CD14-positive monocyte (primary cell): ENCODE measurements at regions not wholly inside any gene's neighbourhood (a gene's known extent, or its start where the extent isn't known, plus 50 kb on each side); places are given as distances from the start of the nearest gene placed in this dataset.

Experiments used
- DNase-seq, 3 donors: peaks; one replicate each; pipeline ENCODE4 v3.0.0-alpha.2; 2011 to 2022
- H2AFZ ChIP-seq: 2 replicates; pipeline ENCODE4 v1.6.0; 2012; ENCODE audit warnings: mild to moderate bottlenecking, low read depth, low read length, inconsistent platforms; ENCODE audit not compliant: insufficient read depth, poor library complexity, severe bottlenecking
- H3K27ac ChIP-seq, 2 donors: 1 replicate in 1 of 2; 2 replicates in 1 of 2; pipeline ENCODE4 v1.5.1; 2012 to 2013; ENCODE audit warnings: low read length in 2 of 2, control low read depth in 1 of 2, inconsistent platforms in 1 of 2, low read depth in 1 of 2, mild to moderate bottlenecking in 1 of 2
- H3K27me3 ChIP-seq, 2 donors: one replicate each; pipeline versions ENCODE4 v1.6.0 to v1.6.1; 2011 to 2013; ENCODE audit warnings: low read length in 2 of 2; ENCODE audit not compliant: control insufficient read depth in 2 of 2, insufficient read depth in 2 of 2
- H3K36me3 ChIP-seq, 2 donors: replicated peaks in 1 of 2; 1 replicate in 1 of 2; 2 replicates in 1 of 2; pipeline versions ENCODE4 v1.5.1 to v1.6.1; 2012 to 2013; ENCODE audit warnings: low read length in 2 of 2, control low read depth in 1 of 2, inconsistent platforms in 1 of 2, mild to moderate bottlenecking in 1 of 2; ENCODE audit not compliant: insufficient read depth in 2 of 2, control insufficient read depth in 1 of 2
- H3K4me1 ChIP-seq, 2 donors: 1 replicate in 1 of 2; 2 replicates in 1 of 2; pipeline versions ENCODE4 v1.5.1 to v1.6.1; 2012 to 2013; ENCODE audit warnings: low read length in 2 of 2, control low read depth in 1 of 2, inconsistent platforms in 1 of 2, mild to moderate bottlenecking in 1 of 2, moderate library complexity in 1 of 2; ENCODE audit not compliant: insufficient read depth in 2 of 2, control insufficient read depth in 1 of 2
- H3K4me2 ChIP-seq: replicated peaks from 2 replicates; pipeline ENCODE3; 2012; ENCODE audit warnings: low read length, moderate library complexity, mild to moderate bottlenecking; ENCODE audit not compliant: poor library complexity, severe bottlenecking; ENCODE audit errors: extremely low read depth
- H3K4me3 ChIP-seq, 3 experiments: fragments of 200-600 bp in 1 of 3; sonication (generic) in 1 of 3; replicated peaks in 1 of 3; 1 replicate in 2 of 3; 2 replicates in 1 of 3; pipeline ENCODE4 v1.5.1; 2011 to 2013; ENCODE audit warnings: low read length in 3 of 3, mild to moderate bottlenecking in 3 of 3, control low read depth in 2 of 3, low read depth in 2 of 3, inconsistent platforms in 1 of 3, moderate library complexity in 1 of 3
- H3K79me2 ChIP-seq: 2 replicates; pipeline ENCODE4 v1.6.0; 2012; ENCODE audit warnings: mild to moderate bottlenecking, control low read depth, inconsistent platforms, low read length, moderate library complexity; ENCODE audit not compliant: insufficient read depth
- H3K9ac ChIP-seq: 2 replicates; pipeline ENCODE4 v1.6.0; 2017; ENCODE audit warnings: low read length, mild to moderate bottlenecking; ENCODE audit not compliant: insufficient read depth, poor library complexity, severe bottlenecking
- H3K9me3 ChIP-seq, 2 donors: replicated peaks in 1 of 2; 1 replicate in 1 of 2; 2 replicates in 1 of 2; pipeline versions ENCODE4 v1.5.1 to v1.6.1; 2012 to 2013; ENCODE audit warnings: low read length in 2 of 2, control low read depth in 1 of 2; ENCODE audit not compliant: control insufficient read depth in 1 of 2, insufficient read depth in 1 of 2
- H4K20me1 ChIP-seq: 2 replicates; pipeline ENCODE4 v1.6.0; 2012; ENCODE audit warnings: mild to moderate bottlenecking, low read length, control low read depth, moderate library complexity; ENCODE audit not compliant: insufficient read depth
- H3K27ac Mint-ChIP-seq, 7 donors: one replicate each; pipeline ENCODE4 v1.8.0; 2020; ENCODE audit warnings: mild to moderate bottlenecking in 7 of 7, mixed read lengths in 7 of 7, moderate library complexity in 6 of 7, inconsistent platforms in 2 of 7
- H3K27me3 Mint-ChIP-seq, 3 donors: one replicate each; pipeline ENCODE4 v1.8.0; 2021 to 2022; ENCODE audit warnings: low read depth in 3 of 3, mild to moderate bottlenecking in 3 of 3, mixed read lengths in 3 of 3, moderate library complexity in 3 of 3, inconsistent platforms in 1 of 3
- H3K36me3 Mint-ChIP-seq, 2 donors: one replicate each; pipeline ENCODE4 v1.8.0; 2020; ENCODE audit warnings: mixed read lengths in 2 of 2, inconsistent platforms in 1 of 2, mild to moderate bottlenecking in 1 of 2
- H3K4me1 Mint-ChIP-seq: one replicate; pipeline ENCODE4 v1.8.0; 2020; ENCODE audit warnings: mild to moderate bottlenecking, mixed read lengths
- H3K4me3 Mint-ChIP-seq, 2 donors: one replicate each; pipeline ENCODE4 v1.8.0; 2020; ENCODE audit warnings: mild to moderate bottlenecking in 2 of 2, mixed read lengths in 2 of 2, moderate library complexity in 1 of 2
- H3K9me3 Mint-ChIP-seq, 7 donors: one replicate each; pipeline ENCODE4 v1.8.0; 2020 to 2022; ENCODE audit warnings: mixed read lengths in 7 of 7, mild to moderate bottlenecking in 6 of 7, moderate library complexity in 6 of 7, inconsistent platforms in 2 of 7
- CTCF ChIP-seq: fragments of 200-600 bp; IDR thresholded peaks from one replicate; pipeline ENCODE4 v1.8.0; 2022; ENCODE audit warnings: antibody characterized with exemption, mild to moderate bottlenecking
- WGBS: methylation state at CpG from one replicate; pipeline ENCODE4 v1.1.5; 2013; ENCODE audit warnings: missing lambda C conversion rate; ENCODE audit not compliant: insufficient coverage; 5-methylcytosine and 5-hydroxymethylcytosine counted together
- intact Hi-C, 2 donors: fragments of 100-400 bp; cut with micrococcal nuclease; formaldehyde crosslinking; loops; one replicate each; pipeline versions ENCODE4 v1.15.0 to v1.15.1; 2023

- Histone ChIP-seq H3K4me1 (no peaks in the 10 kb centered on the region), H2AFZ (no peak overlapping the region), H3K79me2 (no peaks in the 10 kb centered on the region), H3K4me2 (no peak overlapping the region), H3K36me3 (no peaks in the 10 kb centered on the region), H3K9ac (no peak overlapping the region), H3K27me3 (no peaks in the 10 kb centered on the region), H4K20me1 (no peaks in the 10 kb centered on the region), H3K27ac (no peak overlapping the region), H3K9me3 (no peaks in the 10 kb centered on the region), H3K4me3 (no peak overlapping the region)
- Mint-ChIP-seq H3K36me3 (no peaks in the 10 kb centered on the region), H3K27ac (no peak overlapping the region), H3K9me3 (no peaks in the 10 kb centered on the region), H3K4me1 (no peaks in the 10 kb centered on the region), H3K4me3 (no peak overlapping the region), H3K27me3 (peaks cover 1 to 4% (median 2%) of the 10 kb centered on the region in 3 donors)
- no peak for TF ChIP-seq CTCF
- WGBS, result 83% methylated on average over 7 of the region's 13 CpGs
- intact Hi-C loops, result no loop called here
- DNase-seq, result no peak
Measured at GRCh38 chr12:66885115-66885875, 206.4 kb upstream of the GRIP1 start.

- no peak overlapping the region for H3K27ac Mint-ChIP-seq
- no peaks in the 10 kb centered on the region for H3K36me3 Mint-ChIP-seq
- Histone ChIP-seq H3K27me3 (no peaks in the 10 kb centered on the region), H3K9ac (no peak overlapping the region), H2AFZ (no peak overlapping the region), H3K4me2 (no peak overlapping the region), H3K79me2 (no peaks in the 10 kb centered on the region), H3K4me1 (peaks cover 11 to 16% of the 10 kb centered on the region in 2 donors), H3K27ac (no peak overlapping the region), H3K36me3 (no peaks in the 10 kb centered on the region), H4K20me1 (no peaks in the 10 kb centered on the region), H3K9me3 (no peaks in the 10 kb centered on the region), H3K4me3 (no peak overlapping the region)
- no peak for DNase-seq
- peaks cover 0 to 5% (median 2%) of the 10 kb centered on the region in 7 donors for H3K9me3 Mint-ChIP-seq
- intact Hi-C loops, result no loop called here
- H3K4me3 Mint-ChIP-seq, result no peak overlapping the region
- H3K27me3 Mint-ChIP-seq, result no peaks in the 10 kb centered on the region
- WGBS, result 100% methylated on average over 5 of the region's 8 CpGs
- TF ChIP-seq CTCF, result no peak
- peaks cover 23% of the 10 kb centered on the region for H3K4me1 Mint-ChIP-seq
Measured at GRCh38 chr12:66896797-66897196, 217.9 kb upstream of the GRIP1 start.
